Activated naive CD4-positive, alpha-beta T cell treated with anti-CD3 and anti-CD28 coated beads, Interleukin-2, amount 10 ng/mL, durations not matched to agents 7 days and 5 days (primary cell): ENCODE measurements at regions not wholly inside any gene's neighbourhood (a gene's known extent, or its start where the extent isn't known, plus 50 kb on each side); places are given as distances from the start of the nearest gene placed in this dataset.

Experiments
- CTCF ChIA-PET: fragments of 350-600 bp; sonication (Branson Sonifier 250); formaldehyde crosslinking; loops from one replicate; lab custom pipeline; 2021; ENCODE audit warnings: antibody characterized with exemption; lab: Charles Lee
- DNase-seq: peaks from one replicate; pipeline ENCODE4 v3.0.0-alpha.2; 2020
- H3K27ac Mint-ChIP-seq: one replicate; pipeline ENCODE4 v1.8.0; 2021; ENCODE audit warnings: mild to moderate bottlenecking, moderate library complexity, mixed read lengths
- H3K27me3 Mint-ChIP-seq: one replicate; pipeline ENCODE4 v1.8.0; 2021; ENCODE audit warnings: mild to moderate bottlenecking, mixed read lengths
- H3K36me3 Mint-ChIP-seq: one replicate; pipeline ENCODE4 v1.8.0; 2021; ENCODE audit warnings: mixed read lengths
- H3K4me1 Mint-ChIP-seq: one replicate; pipeline ENCODE4 v1.8.0; 2021; ENCODE audit warnings: mixed read lengths
- H3K4me3 Mint-ChIP-seq: one replicate; pipeline ENCODE4 v1.8.0; 2021; ENCODE audit warnings: mild to moderate bottlenecking, moderate library complexity, mixed read lengths
- H3K9me3 Mint-ChIP-seq: one replicate; pipeline ENCODE4 v1.8.0; 2021; ENCODE audit warnings: mixed read lengths

DNA sequence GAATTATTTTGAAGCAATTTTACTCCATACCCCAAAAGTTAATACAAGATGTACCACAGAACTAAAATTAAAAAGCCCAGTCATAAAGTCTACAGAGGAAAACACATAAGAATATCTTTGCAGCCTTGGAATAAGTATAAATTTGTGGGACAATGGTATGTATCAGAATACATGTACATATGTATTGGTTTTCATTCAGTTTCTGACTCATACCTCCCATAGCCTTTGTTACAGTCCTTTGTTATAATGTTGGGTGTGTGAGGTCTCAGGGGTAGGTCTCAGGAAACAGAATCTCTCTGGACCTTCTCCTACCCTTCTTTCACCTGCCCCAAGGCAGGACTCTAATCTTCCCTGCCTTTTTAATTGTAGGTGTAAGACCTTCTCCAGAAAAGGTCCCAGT lies 1370.7 kb upstream of the CDH2 start:
- Mint-ChIP-seq H3K27ac (no peak overlapping the region), H3K27me3 (no peaks in the 10 kb centered on the region), H3K9me3 (peaks cover 7% of the 10 kb centered on the region), H3K4me1 (no peaks in the 10 kb centered on the region), H3K36me3 (no peaks in the 10 kb centered on the region), H3K4me3 (no peak overlapping the region)
- CTCF ChIA-PET: no interaction called here
- no peak for DNase-seq

DNA sequence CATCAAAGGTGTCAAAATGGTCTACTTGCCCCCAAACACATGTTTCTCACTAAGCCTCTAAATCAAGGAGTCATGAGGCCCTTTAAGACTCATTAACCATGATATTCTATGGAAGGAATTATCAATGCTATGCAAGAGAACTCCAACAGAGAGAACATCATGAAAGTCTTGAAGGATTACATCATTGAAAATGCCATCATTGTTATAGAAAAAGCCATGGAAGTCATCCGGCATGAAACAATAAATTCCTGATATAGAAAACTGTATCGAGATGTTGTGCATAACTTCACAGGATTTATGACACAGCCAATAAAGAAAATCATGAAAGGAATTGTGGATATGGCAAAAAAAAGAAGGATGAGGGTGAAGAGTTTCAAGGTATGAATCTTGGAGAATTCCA lies 1363.6 kb upstream of the CDH2 start:
- no peak for DNase-seq
- Mint-ChIP-seq H3K4me1 (no peaks in the 10 kb centered on the region), H3K4me3 (no peak overlapping the region), H3K27me3 (no peaks in the 10 kb centered on the region), H3K27ac (no peak overlapping the region), H3K9me3 (peaks cover 25% of the 10 kb centered on the region), H3K36me3 (no peaks in the 10 kb centered on the region)
- CTCF ChIA-PET: no interaction called here

DNA sequence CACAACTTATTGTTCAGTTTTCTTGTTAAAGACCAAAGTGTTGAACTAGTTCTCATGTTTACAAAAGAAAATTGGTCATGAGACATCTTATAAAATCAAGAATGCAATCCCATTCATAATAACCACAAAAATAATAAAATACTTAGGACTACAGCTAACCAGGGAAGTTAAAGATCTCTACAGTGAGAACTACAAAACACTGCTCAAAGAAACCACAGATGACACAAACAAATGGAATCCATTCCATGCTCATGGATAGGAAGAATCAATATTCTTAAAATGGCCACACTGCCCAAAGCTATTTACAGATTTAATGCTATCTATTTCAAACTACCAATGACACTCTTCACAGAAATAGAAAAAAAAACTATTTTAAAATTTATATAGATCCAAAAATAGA lies 1354.8 kb upstream of the CDH2 start:
- no peaks in the 10 kb centered on the region for H3K27me3 Mint-ChIP-seq
- H3K4me1 Mint-ChIP-seq: no peaks in the 10 kb centered on the region
- no peak overlapping the region for H3K4me3 Mint-ChIP-seq

DNA sequence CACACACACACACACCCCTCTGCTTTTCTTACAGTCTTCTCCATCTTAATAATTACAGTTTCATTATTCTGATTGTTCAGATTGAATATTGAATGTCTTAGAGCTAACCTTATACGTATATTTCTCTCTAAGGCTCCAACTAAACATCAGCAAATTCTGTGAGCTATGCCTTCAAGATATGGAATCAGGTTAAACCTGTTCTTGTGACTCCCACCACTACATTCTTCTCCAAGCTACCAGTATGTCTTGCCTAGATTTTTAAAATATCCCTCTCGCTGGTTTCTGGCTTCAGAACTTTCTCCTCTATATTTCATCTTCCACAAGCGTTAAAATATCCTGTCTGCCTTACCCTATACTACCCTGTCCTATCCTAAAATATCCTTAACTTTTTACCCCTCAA lies 1346.4 kb upstream of the CDH2 start:
- H3K9me3 Mint-ChIP-seq: peaks cover 11% of the 10 kb centered on the region
- no peak for DNase-seq
- no peaks in the 10 kb centered on the region for H3K27me3 Mint-ChIP-seq
- CTCF ChIA-PET: no interaction called here
- no peaks in the 10 kb centered on the region for H3K4me1 Mint-ChIP-seq
- no peaks in the 10 kb centered on the region for H3K36me3 Mint-ChIP-seq
- no peak overlapping the region for H3K4me3 Mint-ChIP-seq
- H3K27ac Mint-ChIP-seq: no peak overlapping the region

More for the DNA sequence above, 1354.8 kb upstream of the CDH2 start:
- H3K36me3 Mint-ChIP-seq: no peaks in the 10 kb centered on the region
- no peak overlapping the region for H3K27ac Mint-ChIP-seq
- CTCF ChIA-PET: no interaction called here
- H3K9me3 Mint-ChIP-seq: peaks cover 8% of the 10 kb centered on the region
- no peak for DNase-seq

DNA sequence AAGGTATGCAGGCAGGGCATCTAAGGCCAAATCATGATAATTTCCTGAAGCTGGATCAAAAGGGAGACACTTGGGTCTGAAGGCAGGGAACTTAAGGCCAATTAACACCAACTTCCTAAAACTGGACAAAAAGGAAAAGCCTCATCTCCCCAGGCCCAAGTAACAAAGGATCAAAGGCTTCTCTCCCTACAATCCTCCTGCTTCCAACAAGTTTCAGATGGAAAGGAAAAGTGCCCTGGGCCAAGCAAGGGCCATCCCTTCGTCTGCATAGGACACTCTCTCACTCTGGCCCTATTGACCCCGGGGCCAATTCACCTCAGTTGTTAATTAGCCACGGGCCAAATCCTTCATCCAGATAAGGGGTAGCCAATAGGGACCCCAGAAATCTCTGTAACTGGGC lies 1335.8 kb upstream of the CDH2 start:
- no peak overlapping the region for H3K27ac Mint-ChIP-seq
- CTCF ChIA-PET: no interaction called here
- H3K9me3 Mint-ChIP-seq: no peaks in the 10 kb centered on the region
- H3K4me1 Mint-ChIP-seq: no peaks in the 10 kb centered on the region
- DNase-seq: no peak
- H3K27me3 Mint-ChIP-seq: no peaks in the 10 kb centered on the region
- no peaks in the 10 kb centered on the region for H3K36me3 Mint-ChIP-seq
- H3K4me3 Mint-ChIP-seq: no peak overlapping the region

DNA sequence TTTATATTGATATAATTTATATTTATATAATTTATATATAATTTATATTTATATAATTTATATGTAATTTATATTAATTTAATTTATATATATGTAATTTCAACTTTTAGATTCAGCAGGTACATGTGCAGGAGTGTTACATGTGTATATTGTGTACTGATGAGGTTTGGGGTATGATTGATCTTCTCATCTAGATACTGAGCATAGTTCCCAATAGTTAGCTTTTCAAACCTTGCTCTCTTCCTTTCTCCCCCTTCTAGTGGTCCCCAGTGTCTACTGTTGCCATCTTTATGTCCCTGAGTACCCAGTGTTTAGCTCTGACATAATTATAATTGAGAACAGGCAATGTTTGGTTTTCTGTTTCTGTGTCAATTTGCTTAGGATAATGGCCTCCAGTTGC lies 1335.3 kb upstream of the CDH2 start:
- no peaks in the 10 kb centered on the region for H3K27me3 Mint-ChIP-seq
- CTCF ChIA-PET: no interaction called here
- H3K36me3 Mint-ChIP-seq: no peaks in the 10 kb centered on the region
- H3K27ac Mint-ChIP-seq: no peak overlapping the region
- DNase-seq: no peak
- H3K4me1 Mint-ChIP-seq: no peaks in the 10 kb centered on the region
- H3K9me3 Mint-ChIP-seq: no peaks in the 10 kb centered on the region
- H3K4me3 Mint-ChIP-seq: no peak overlapping the region

DNA sequence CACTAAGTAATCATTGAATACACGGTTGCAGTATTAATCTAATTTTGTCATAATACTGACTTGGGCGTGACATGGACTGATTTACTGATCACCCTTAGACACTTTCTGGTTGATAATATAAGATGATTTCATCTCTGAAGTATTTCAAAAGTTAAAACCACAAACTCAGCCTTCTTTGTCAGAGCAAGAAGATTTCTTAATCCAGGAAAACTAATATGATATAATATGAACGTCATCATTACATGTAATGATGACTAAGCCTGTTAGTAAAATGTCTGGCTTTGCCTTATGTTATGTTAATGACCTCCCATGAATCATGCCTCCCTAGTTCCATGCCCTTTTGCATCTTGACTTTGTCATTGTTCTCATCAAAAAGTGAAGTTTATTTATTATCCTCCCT lies 1325.0 kb upstream of the CDH2 start:
- DNase-seq: no peak
- no peaks in the 10 kb centered on the region for H3K27me3 Mint-ChIP-seq
- H3K4me1 Mint-ChIP-seq: no peaks in the 10 kb centered on the region
- no peak overlapping the region for H3K27ac Mint-ChIP-seq
- H3K9me3 Mint-ChIP-seq: peaks cover 16% of the 10 kb centered on the region
- no peak overlapping the region for H3K4me3 Mint-ChIP-seq
- no peaks in the 10 kb centered on the region for H3K36me3 Mint-ChIP-seq
- CTCF ChIA-PET: no interaction called here

DNA sequence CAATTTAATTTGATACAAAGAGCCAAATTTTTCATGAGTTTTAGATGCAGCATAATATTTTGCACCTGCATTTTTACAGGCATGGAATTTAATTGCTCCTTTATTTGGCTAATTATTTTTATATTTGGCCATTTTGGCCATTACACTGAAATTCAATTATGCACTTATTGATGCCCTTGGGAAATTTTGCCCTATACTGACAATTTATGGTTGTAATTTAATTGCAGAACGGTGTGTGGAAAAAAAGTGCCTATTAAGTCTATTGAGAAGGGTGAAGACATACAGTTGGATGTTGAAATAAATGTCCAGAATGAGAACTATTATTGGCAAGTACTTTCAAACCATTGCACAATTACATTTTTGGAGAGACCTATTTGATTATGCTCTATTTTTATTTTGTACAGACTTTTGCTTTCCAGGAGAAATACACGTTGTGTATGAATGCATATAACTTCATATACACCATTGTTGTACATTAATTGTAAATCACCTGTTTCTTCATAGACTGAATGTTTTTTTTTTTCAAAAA lies 1319.3 kb upstream of the CDH2 start:
- Mint-ChIP-seq H3K27me3 (no peaks in the 10 kb centered on the region), H3K36me3 (no peaks in the 10 kb centered on the region), H3K9me3 (peaks cover 8% of the 10 kb centered on the region), H3K4me3 (no peak overlapping the region), H3K4me1 (no peaks in the 10 kb centered on the region), H3K27ac (no peak overlapping the region)
- DNase-seq: no peak
- CTCF ChIA-PET: no interaction called here

DNA sequence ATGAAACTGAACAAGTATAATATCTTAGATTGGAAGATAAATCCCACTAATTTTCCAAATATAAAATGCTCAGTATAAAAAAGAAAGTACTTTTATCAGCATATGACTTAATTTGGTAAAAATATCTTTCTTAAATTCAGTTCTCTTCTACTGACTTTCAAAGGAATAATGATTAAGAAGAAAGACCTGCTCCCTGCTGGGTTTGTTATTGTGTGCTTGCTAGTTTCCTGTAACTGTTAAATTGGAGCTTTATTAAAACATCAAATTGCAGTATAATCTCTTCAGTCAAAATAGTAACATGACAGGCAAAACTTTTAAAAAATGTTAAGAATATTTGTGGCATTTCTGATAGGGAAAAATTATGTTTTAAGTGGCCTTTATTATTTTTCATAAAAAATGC lies 1317.4 kb upstream of the CDH2 start:
- H3K4me3 Mint-ChIP-seq: no peak overlapping the region
- CTCF ChIA-PET: no interaction called here
- H3K9me3 Mint-ChIP-seq: peaks cover 6% of the 10 kb centered on the region
- H3K27me3 Mint-ChIP-seq: no peaks in the 10 kb centered on the region
- no peak for DNase-seq
- H3K36me3 Mint-ChIP-seq: no peaks in the 10 kb centered on the region
- no peaks in the 10 kb centered on the region for H3K4me1 Mint-ChIP-seq
- H3K27ac Mint-ChIP-seq: no peak overlapping the region

DNA sequence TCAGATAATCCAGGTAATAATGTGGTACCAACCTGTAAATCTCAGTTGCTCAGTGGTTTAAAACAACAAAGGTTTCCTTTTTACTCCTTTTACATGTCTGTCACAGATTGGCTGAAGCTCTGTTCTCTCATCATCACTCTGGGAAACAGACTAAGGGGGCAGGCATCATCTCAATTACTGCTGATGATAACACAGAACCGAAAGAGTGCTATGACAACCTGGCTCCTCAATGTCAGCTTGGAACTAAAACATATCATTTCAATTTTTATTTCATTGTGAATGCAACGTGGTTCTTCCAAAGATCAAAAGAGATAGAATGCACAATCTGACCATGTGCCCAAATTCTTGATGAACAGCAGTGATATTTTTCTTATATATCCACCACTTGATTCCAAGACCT lies 1315.0 kb upstream of the CDH2 start:
- H3K9me3 Mint-ChIP-seq: peaks cover 5% of the 10 kb centered on the region
- H3K36me3 Mint-ChIP-seq: no peaks in the 10 kb centered on the region
- H3K4me1 Mint-ChIP-seq: no peaks in the 10 kb centered on the region
- no peaks in the 10 kb centered on the region for H3K27me3 Mint-ChIP-seq
- H3K27ac Mint-ChIP-seq: no peak overlapping the region
- H3K4me3 Mint-ChIP-seq: no peak overlapping the region
- DNase-seq: no peak
- CTCF ChIA-PET: no interaction called here

DNA sequence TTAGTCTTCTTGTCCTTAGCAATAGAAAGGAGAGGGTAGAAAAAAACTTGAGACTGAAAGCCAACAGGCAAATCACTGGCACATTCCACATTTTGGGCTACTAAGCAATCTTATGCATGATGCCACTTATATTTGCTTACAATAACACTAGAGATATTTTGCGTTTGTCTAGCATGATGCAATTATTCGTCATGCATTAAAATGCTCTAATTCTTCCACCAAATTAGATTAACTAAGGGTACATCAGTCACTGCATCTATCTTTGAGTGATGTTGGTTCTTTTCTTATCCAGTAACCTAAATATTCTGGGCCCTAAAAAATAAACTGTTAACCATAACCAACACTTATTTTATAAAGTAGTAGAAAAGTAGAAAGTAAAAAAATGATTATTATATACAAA lies 1311.7 kb upstream of the CDH2 start:
- CTCF ChIA-PET: no interaction called here
- H3K9me3 Mint-ChIP-seq: peaks cover 6% of the 10 kb centered on the region
- no peak overlapping the region for H3K4me3 Mint-ChIP-seq
- H3K27ac Mint-ChIP-seq: no peak overlapping the region
- no peaks in the 10 kb centered on the region for H3K27me3 Mint-ChIP-seq
- no peaks in the 10 kb centered on the region for H3K4me1 Mint-ChIP-seq
- no peaks in the 10 kb centered on the region for H3K36me3 Mint-ChIP-seq
- no peak for DNase-seq

DNA sequence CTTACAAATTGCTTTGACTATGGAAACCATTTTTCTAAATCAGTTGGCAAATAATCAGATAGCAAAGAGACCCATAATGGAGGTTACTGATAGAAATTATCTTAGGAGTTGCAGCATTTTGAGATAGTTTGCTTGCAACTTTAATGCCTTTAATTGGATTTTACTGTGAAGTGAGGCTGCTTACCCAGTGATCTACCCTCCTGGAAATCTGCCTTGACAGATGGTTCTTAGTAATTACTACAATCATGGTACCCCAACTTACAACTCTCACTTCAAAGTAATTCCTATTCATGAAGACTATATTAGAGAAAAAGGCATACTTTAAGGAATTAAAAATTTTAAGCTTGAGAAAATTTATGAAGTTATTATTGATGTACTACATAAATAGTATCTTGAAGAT lies 1288.6 kb upstream of the CDH2 start:
- Mint-ChIP-seq H3K9me3 (peaks cover 6% of the 10 kb centered on the region), H3K36me3 (no peaks in the 10 kb centered on the region), H3K27me3 (no peaks in the 10 kb centered on the region), H3K4me3 (no peak overlapping the region), H3K4me1 (no peaks in the 10 kb centered on the region), H3K27ac (no peak overlapping the region)
- DNase-seq: no peak
- CTCF ChIA-PET: no interaction called here

DNA sequence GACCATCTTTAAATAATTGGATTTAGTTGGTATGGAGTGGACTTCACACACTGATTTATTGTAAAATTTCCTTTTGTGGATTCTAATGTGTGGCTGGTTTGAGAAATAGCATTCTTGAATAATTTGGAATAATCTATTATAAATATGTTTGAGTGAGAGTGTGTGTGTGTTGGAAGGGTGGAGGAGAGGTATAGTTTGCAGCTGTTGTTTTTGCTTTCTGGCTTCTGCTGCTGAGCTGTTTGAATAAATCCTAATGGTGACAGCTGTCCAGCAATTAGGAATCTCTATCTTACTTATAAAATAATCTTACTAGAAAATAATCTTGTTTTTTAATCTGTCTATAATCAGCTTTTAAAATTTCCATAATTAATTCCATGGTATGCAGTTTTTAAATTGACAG lies 1283.0 kb upstream of the CDH2 start:
- CTCF ChIA-PET: no interaction called here

DNA sequence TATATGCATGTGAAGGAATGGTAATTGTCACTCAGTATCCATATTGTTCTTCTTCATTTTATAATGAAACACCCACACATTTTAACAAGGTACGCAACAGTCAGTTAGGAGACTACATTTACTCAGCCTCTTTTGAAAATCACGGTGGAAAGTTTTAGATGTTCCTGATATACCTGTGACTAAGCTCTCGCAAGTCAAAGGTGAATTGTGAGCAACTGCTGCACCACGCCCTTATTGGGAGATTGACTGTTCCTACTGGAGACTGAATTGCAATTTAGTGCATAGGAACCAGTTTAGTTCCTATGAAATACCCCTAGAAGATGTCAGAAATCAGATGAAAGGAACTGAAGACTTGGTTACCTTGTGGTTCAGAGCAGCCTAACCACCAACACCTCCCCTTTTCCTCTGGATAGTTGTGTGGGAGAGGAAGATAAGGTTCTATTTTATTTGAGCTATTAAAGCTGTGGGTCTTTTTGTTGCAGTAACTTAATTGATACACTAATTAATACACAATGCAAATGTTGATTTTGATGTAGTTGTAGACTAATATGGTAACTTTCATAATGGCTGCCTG lies 1280.5 kb upstream of the CDH2 start:
- no peak for DNase-seq
- Mint-ChIP-seq H3K4me3 (no peak overlapping the region), H3K27me3 (no peaks in the 10 kb centered on the region), H3K36me3 (no peaks in the 10 kb centered on the region), H3K4me1 (no peaks in the 10 kb centered on the region), H3K9me3 (peaks cover 11% of the 10 kb centered on the region), H3K27ac (no peak overlapping the region)
- CTCF ChIA-PET: no interaction called here

More for the DNA sequence above, 1283.0 kb upstream of the CDH2 start:
- Mint-ChIP-seq H3K4me1 (no peaks in the 10 kb centered on the region), H3K36me3 (no peaks in the 10 kb centered on the region), H3K4me3 (no peak overlapping the region), H3K27ac (no peak overlapping the region), H3K27me3 (no peaks in the 10 kb centered on the region), H3K9me3 (peaks cover 11% of the 10 kb centered on the region)
- no peak for DNase-seq

DNA sequence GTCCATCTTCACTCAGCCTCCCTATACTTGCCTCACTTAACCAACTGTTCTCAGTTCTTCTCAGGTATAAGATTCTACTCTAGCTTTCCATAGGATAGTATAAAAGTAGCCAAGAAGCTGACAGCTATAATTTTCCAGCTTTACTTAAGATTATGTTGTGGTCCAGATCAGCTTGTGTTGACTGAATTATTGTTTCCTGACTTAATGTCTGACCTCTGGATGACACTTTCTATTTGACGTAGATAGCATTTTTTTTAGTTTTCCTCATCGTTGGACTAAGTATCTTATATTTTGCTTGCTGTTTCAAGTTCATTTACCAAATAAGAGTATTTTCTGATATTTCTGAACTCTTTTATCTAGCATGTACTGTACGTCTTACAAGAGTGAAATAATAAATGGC lies 1272.5 kb upstream of the CDH2 start:
- Mint-ChIP-seq H3K27me3 (no peaks in the 10 kb centered on the region), H3K9me3 (peaks cover 6% of the 10 kb centered on the region), H3K4me3 (no peak overlapping the region), H3K4me1 (no peaks in the 10 kb centered on the region), H3K27ac (no peak overlapping the region), H3K36me3 (no peaks in the 10 kb centered on the region)
- DNase-seq: no peak
- CTCF ChIA-PET: no interaction called here

DNA sequence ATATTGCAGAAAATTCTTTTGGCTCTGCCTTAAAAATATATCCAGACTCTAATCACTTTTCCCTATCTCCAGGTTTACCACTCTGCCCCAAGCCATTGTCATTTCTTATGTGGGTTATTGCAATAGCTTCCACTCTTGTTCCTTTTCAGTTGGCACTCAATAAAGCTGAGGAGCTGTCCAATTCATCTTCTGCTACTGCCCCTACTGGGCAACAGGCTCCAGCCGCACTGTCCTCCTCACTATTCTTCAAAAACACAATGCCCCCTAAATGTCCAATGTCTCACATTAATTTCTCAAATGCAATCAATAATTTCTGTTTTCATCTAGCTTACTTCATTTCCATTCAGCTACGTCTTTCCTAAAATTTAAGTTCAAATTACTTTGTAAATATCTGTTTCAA lies 1262.5 kb upstream of the CDH2 start:
- Mint-ChIP-seq H3K36me3 (no peaks in the 10 kb centered on the region), H3K4me3 (no peak overlapping the region), H3K27me3 (no peaks in the 10 kb centered on the region), H3K4me1 (no peaks in the 10 kb centered on the region), H3K27ac (no peak overlapping the region), H3K9me3 (peaks cover 10% of the 10 kb centered on the region)
- CTCF ChIA-PET: no interaction called here
- no peak for DNase-seq
